GM23338 (cell line): ENCODE measurements at regions not wholly inside any gene's neighbourhood (a gene's known extent, or its start where the extent isn't known, plus 50 kb on each side); places are given as distances from the start of the nearest gene placed in this dataset.

Experiments
- CREB1 ChIP-seq: fragments of 250-450 bp; sonication (Bioruptor Pico); IDR thresholded peaks from 2 replicates; pipeline ENCODE4 v1.5.0; 2020; ENCODE audit warnings: low read depth, mild to moderate bottlenecking, moderate library complexity
- ETS1 ChIP-seq: IDR thresholded peaks from 2 replicates; pipeline ENCODE4 v1.6.1; 2016; ENCODE audit warnings: antibody characterized with exemption
- EZH2 ChIP-seq: fragments of 200-600 bp; sonication (generic); IDR thresholded peaks from one replicate; pipeline ENCODE4 v1.8.0; 2017; ENCODE audit warnings: antibody characterized with exemption, mild to moderate bottlenecking, low read depth; ENCODE audit not compliant: unreplicated experiment
- EZH2phosphoT487 ChIP-seq: fragments of 200-600 bp; sonication (generic); IDR thresholded peaks from one replicate; pipeline ENCODE4 v1.8.1; 2018; ENCODE audit warnings: antibody characterized with exemption; ENCODE audit not compliant: unreplicated experiment
- JUNB ChIP-seq: IDR thresholded peaks from one replicate; pipeline ENCODE4 v1.6.1; 2016; ENCODE audit warnings: antibody characterized with exemption; ENCODE audit not compliant: unreplicated experiment
- NANOG ChIP-seq: IDR thresholded peaks from 2 replicates; pipeline ENCODE4 v1.6.1; 2016; ENCODE audit warnings: antibody characterized with exemption, borderline replicate concordance
- POLR2AphosphoS5 ChIP-seq: IDR thresholded peaks from 2 replicates; pipeline ENCODE4 v1.6.1; 2016; ENCODE audit warnings: antibody characterized with exemption, low read depth
- STAT1 ChIP-seq: IDR thresholded peaks from one replicate; pipeline ENCODE4 v1.6.1; 2016; ENCODE audit warnings: antibody characterized with exemption; ENCODE audit not compliant: unreplicated experiment
- ZNF114 ChIP-seq: fragments of 250-450 bp; sonication (Bioruptor Pico); IDR thresholded peaks from 2 replicates; pipeline ENCODE4 v1.5.0; 2020; ENCODE audit warnings: mild to moderate bottlenecking, moderate library complexity
- TF ChIP-seq, protein P1 (sequence below), 2 experiments: fragments of 200-600 bp in 1 of 2; sonication (generic) in 1 of 2; conservative IDR thresholded peaks; 2 replicates each; pipeline versions ENCODE4 v1.5.1 to v1.6.1; 2016 to 2017; ENCODE audit warnings: antibody characterized with exemption in 2 of 2, low read depth in 2 of 2, mild to moderate bottlenecking in 2 of 2, moderate library complexity in 1 of 2
- TF ChIP-seq, protein P2 (sequence below): IDR thresholded peaks from one replicate; pipeline ENCODE4 v1.6.1; 2018; ENCODE audit warnings: antibody characterized with exemption; ENCODE audit not compliant: unreplicated experiment

- TF ChIP-seq EZH2phosphoT487 (no peak), CREB1 (CRISPR knock-in tag) (no peak), NANOG (no peak), POLR2AphosphoS5 (no peak), ETS1 (no peak), EZH2 (no peak), JUNB (no peak), STAT1 (no peak), ZNF114 (CRISPR knock-in tag) (no peak)
- TF ChIP-seq, protein P1, sequence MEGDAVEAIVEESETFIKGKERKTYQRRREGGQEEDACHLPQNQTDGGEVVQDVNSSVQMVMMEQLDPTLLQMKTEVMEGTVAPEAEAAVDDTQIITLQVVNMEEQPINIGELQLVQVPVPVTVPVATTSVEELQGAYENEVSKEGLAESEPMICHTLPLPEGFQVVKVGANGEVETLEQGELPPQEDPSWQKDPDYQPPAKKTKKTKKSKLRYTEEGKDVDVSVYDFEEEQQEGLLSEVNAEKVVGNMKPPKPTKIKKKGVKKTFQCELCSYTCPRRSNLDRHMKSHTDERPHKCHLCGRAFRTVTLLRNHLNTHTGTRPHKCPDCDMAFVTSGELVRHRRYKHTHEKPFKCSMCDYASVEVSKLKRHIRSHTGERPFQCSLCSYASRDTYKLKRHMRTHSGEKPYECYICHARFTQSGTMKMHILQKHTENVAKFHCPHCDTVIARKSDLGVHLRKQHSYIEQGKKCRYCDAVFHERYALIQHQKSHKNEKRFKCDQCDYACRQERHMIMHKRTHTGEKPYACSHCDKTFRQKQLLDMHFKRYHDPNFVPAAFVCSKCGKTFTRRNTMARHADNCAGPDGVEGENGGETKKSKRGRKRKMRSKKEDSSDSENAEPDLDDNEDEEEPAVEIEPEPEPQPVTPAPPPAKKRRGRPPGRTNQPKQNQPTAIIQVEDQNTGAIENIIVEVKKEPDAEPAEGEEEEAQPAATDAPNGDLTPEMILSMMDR (conservative IDR thresholded peaks at IDR 0.05; ENCODE audit: low read depth in 2 of 2): no peak
- TF ChIP-seq, protein P2, sequence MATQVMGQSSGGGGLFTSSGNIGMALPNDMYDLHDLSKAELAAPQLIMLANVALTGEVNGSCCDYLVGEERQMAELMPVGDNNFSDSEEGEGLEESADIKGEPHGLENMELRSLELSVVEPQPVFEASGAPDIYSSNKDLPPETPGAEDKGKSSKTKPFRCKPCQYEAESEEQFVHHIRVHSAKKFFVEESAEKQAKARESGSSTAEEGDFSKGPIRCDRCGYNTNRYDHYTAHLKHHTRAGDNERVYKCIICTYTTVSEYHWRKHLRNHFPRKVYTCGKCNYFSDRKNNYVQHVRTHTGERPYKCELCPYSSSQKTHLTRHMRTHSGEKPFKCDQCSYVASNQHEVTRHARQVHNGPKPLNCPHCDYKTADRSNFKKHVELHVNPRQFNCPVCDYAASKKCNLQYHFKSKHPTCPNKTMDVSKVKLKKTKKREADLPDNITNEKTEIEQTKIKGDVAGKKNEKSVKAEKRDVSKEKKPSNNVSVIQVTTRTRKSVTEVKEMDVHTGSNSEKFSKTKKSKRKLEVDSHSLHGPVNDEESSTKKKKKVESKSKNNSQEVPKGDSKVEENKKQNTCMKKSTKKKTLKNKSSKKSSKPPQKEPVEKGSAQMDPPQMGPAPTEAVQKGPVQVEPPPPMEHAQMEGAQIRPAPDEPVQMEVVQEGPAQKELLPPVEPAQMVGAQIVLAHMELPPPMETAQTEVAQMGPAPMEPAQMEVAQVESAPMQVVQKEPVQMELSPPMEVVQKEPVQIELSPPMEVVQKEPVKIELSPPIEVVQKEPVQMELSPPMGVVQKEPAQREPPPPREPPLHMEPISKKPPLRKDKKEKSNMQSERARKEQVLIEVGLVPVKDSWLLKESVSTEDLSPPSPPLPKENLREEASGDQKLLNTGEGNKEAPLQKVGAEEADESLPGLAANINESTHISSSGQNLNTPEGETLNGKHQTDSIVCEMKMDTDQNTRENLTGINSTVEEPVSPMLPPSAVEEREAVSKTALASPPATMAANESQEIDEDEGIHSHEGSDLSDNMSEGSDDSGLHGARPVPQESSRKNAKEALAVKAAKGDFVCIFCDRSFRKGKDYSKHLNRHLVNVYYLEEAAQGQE: no peak
These were observed 133.0 kb upstream of the KLF14 start for GRCh38 chr7:130867039-130867438.
